Thymus (tissue), 11 donors: ENCODE measurements at regions not wholly inside any gene's neighbourhood (a gene's known extent, or its start where the extent isn't known, plus 50 kb on each side); places are given as distances from the start of the nearest gene placed in this dataset.

Experiments
- DNase-seq, 9 donors: peaks; one replicate each; pipeline ENCODE4 v3.0.0-alpha.2; 2013; ENCODE audit warnings: low spot score in 9 of 9, low read depth in 6 of 9, missing footprints in 1 of 9
- H3K27ac ChIP-seq, 2 donors: one replicate each; pipeline ENCODE4 v1.5.1; 2013; ENCODE audit warnings: control low read depth in 1 of 2, low read depth in 1 of 2, low read length in 1 of 2, mild to moderate bottlenecking in 1 of 2, moderate library complexity in 1 of 2
- H3K27me3 ChIP-seq, 2 donors: one replicate each; pipeline ENCODE4 v1.5.1; 2013; ENCODE audit warnings: low read length in 1 of 2; ENCODE audit not compliant: control insufficient read depth in 2 of 2, insufficient read depth in 1 of 2
- H3K36me3 ChIP-seq, 2 donors: one replicate each; pipeline ENCODE4 v1.5.1; 2013; ENCODE audit warnings: low read length in 1 of 2, mild to moderate bottlenecking in 1 of 2, moderate library complexity in 1 of 2; ENCODE audit not compliant: control insufficient read depth in 2 of 2, insufficient read depth in 2 of 2
- H3K4me1 ChIP-seq, 2 donors: one replicate each; pipeline ENCODE4 v1.5.1; 2013; ENCODE audit warnings: low read length in 2 of 2; ENCODE audit not compliant: control insufficient read depth in 2 of 2, insufficient read depth in 2 of 2
- H3K4me3 ChIP-seq, 2 donors: one replicate each; pipeline ENCODE4 v1.5.1; 2013; ENCODE audit warnings: low read length in 2 of 2, control low read depth in 1 of 2, mild to moderate bottlenecking in 1 of 2
- H3K9me3 ChIP-seq, 2 donors: one replicate each; pipeline ENCODE4 v1.5.1; 2013; ENCODE audit warnings: low read length in 1 of 2, mild to moderate bottlenecking in 1 of 2; ENCODE audit not compliant: control insufficient read depth in 2 of 2, insufficient read depth in 1 of 2
- WGBS: extraction: QIAGEN DNeasy Blood & Tissue Kit; methylation state at CpG from one replicate; pipeline ENCODE4 v1.1.7; 2013; 5-methylcytosine and 5-hydroxymethylcytosine counted together
- donor health status: healthy.

DNA sequence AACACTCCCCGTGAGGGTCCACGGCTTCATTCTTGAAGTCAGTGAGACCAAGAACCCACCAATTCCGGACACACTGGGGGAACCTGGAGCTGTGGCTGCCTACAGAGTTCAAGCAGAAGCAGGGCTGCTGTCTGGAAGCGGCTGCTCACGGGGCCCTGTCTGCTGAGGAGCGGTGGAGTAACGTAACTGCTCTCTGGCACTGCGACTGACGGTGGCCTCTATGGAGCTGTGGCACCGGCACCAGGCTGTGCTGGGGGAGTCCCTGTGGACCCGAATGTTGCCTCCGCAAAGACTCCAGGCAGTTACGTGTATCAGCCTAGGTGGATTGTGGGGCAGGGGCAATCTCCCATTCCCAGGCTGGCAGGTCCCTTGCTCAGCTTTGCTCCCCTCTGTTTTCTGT lies 703.3 kb upstream of the FRG1 start:
- Histone ChIP-seq H3K27ac (no peak overlapping the region), H3K9me3 (peaks cover 1 to 11% of the 10 kb centered on the region in 2 donors), H3K4me1 (no peaks in the 10 kb centered on the region), H3K36me3 (no peaks in the 10 kb centered on the region), H3K27me3 (no peaks in the 10 kb centered on the region), H3K4me3 (no peak overlapping the region)
- WGBS = 98% methylated on average over 13 of the region's 13 CpGs
- no peak for DNase-seq

DNA sequence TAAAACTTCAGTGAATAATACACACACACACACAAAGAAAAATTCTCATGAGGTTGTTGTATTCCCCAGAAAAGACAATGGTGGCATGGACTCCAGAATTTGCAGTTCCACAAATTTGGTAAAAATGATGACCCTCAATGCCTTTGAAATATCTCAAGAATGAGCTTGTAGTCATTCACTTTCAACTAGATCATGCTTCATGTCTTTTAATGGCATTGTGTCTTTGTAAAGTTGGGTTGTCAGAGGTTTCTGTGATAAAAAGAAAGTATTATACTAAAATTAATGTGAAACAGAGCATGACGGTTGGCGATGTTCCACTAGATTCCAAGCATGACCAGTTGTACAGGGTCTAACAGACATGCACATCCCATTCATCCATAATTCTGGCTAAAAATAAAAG lies 685.0 kb upstream of the FRG1 start:
- H3K4me3 ChIP-seq = no peak overlapping the region
- no peaks in the 10 kb centered on the region for H3K36me3 ChIP-seq
- no peaks in the 10 kb centered on the region for H3K27me3 ChIP-seq
- DNase-seq = no peak
- H3K9me3 ChIP-seq = no peaks in the 10 kb centered on the region
- no peak overlapping the region for H3K27ac ChIP-seq
- no peaks in the 10 kb centered on the region for H3K4me1 ChIP-seq
- WGBS = 91% methylated on average over 2 of the region's 2 CpGs

DNA sequence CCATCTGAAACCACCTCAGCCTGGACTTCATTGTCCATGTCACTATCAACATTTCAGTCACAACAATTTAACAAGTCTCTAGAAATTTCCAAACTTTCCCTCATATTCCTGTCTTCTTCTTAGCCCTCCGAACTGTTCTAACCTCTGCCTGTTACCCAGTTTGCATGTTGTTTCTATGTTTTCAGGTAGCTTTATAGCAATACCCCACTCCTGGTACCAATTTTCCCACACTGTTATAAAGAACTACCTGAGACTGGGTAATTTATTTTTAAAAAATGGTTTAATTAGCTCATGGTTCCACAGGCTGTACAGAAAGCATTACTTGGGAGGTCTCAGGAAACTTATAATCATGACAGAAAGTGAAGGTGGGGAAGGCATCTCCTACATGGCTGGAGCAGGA lies 679.2 kb upstream of the FRG1 start:
- Histone ChIP-seq H3K27ac (no peak overlapping the region), H3K36me3 (no peaks in the 10 kb centered on the region)
- whole genome bisulfite sequencing = 92% methylated on average over 1 of the region's 1 CpG

DNA sequence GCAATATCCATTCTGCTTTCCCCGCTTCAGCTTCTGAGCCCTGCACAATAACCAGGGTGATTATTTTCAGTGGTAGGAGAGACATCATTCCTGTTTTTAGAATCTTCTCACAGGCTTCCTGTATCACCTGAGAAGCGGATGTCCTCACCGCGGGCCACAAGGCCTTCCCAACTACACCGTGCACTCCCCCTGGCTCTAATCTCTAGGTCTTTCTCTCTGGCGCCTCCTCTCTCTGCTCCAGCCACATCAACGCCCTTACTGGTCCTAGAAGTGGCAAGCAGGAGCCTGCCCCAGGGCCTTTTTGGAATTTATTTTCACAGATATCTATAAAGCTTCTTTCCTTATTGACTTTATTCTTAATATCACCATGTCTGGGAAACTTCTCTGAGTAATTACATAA lies 675.2 kb upstream of the FRG1 start:
- peaks cover 0 to 3% of the 10 kb centered on the region in 2 donors for H3K9me3 ChIP-seq
- H3K4me1 ChIP-seq = no peaks in the 10 kb centered on the region
- H3K4me3 ChIP-seq = no peak overlapping the region
- no peak overlapping the region for H3K27ac ChIP-seq
- DNase-seq = no peak
- H3K36me3 ChIP-seq = no peaks in the 10 kb centered on the region
- 92% methylated on average over 7 of the region's 7 CpGs for WGBS
- no peaks in the 10 kb centered on the region for H3K27me3 ChIP-seq

More for the DNA sequence above, 679.2 kb upstream of the FRG1 start:
- no peaks in the 10 kb centered on the region for H3K4me1 ChIP-seq
- no peak overlapping the region for H3K4me3 ChIP-seq
- H3K9me3 ChIP-seq = peaks cover 0 to 3% of the 10 kb centered on the region in 2 donors
- no peak for DNase-seq
- no peaks in the 10 kb centered on the region for H3K27me3 ChIP-seq

DNA sequence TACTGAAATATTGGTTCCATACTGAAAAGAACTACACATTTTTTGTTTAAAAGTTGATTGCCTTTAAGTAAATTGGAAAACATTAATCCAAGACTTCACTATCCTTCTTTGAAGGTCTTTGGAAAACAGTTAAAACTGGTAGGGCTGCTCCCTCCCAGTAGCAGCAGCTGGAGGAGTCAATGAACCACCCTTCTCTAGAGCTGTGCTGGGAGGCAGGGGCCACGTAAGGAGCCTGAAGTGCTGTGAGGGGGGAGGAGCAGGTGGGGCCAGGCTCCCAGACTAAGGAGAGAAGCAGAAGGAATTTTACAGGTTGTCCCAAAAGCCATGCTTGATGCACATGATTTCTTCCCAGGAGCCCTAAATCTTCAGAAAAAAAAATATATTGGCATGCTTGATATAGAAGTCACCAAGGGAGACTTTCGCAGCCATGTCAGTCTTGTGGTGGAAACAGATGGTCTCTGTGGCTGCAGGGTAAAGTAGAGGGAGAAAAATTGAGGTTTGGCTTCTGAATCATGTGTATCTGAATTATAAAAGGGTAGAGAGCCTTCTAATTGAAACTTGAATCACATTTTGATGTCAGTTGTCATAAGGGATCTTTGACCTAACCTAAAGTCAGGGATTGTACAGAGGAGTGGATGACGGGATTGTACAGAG lies 673.2 kb upstream of the FRG1 start:
- H3K27me3 ChIP-seq = no peaks in the 10 kb centered on the region
- 88% methylated on average over 3 of the region's 3 CpGs for WGBS
- no peaks in the 10 kb centered on the region for H3K36me3 ChIP-seq
- no peak for DNase-seq
- H3K4me1 ChIP-seq = no peaks in the 10 kb centered on the region
- H3K27ac ChIP-seq = no peak overlapping the region
- H3K4me3 ChIP-seq = no peak overlapping the region
- H3K9me3 ChIP-seq = no peaks in the 10 kb centered on the region

DNA sequence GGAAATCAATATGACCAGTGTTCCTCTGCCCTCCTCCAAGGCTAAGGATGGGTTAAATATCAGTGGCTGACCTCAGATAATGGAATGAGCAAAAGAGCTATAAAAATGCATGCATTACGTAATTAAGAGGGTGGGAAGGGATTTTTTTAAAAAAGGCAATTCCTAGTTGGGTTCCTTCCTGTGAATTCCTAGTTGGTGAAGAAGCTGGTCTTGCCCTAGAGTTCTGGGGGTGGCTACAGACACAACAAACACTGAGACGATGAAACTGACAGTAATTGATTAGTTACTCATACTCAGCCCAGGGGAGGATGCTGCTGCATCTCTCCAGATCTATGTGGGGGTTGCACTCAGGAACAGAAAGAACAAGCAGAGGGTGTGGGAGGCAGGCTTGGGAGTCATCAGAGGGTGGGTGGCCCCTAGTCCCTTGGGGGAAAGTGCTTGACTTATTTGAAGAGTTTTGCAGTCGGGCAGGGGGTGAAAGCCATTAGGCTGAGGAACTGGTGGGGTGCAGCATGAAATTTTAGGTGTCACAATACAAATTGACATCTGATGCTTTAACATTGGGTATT lies 662.0 kb upstream of the FRG1 start:
- H3K27me3 ChIP-seq = no peaks in the 10 kb centered on the region
- no peak overlapping the region for H3K27ac ChIP-seq
- H3K9me3 ChIP-seq = no peaks in the 10 kb centered on the region
- no peaks in the 10 kb centered on the region for H3K4me1 ChIP-seq
- H3K36me3 ChIP-seq = no peaks in the 10 kb centered on the region
- WGBS = 71% methylated on average over 3 of the region's 3 CpGs
- H3K4me3 ChIP-seq = no peak overlapping the region
- no peak for DNase-seq

DNA sequence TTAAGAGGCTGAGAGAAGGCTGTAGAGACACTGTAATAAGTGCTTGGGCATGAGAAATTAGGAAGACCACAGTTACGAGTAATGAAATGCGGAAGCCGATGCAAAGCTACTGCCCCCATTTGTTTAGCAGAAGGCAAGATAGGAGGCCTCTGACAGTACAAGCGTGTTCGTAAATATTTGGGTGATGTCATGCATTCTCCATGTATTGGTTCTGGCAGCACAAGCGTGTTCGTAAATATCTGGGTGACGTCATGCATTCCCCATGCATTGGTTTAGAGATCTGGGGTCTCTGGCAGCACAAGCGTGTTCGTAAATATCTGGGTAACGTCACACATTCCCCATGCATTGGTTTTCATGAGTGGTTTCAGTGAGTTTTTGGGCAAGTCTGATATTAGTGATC lies 661.5 kb upstream of the FRG1 start:
- Histone ChIP-seq H3K9me3 (no peaks in the 10 kb centered on the region), H3K4me1 (no peaks in the 10 kb centered on the region), H3K36me3 (no peaks in the 10 kb centered on the region), H3K4me3 (no peak overlapping the region), H3K27me3 (no peaks in the 10 kb centered on the region), H3K27ac (no peak overlapping the region)
- DNase-seq = no peak
- 96% methylated on average over 11 of the region's 11 CpGs for WGBS

DNA sequence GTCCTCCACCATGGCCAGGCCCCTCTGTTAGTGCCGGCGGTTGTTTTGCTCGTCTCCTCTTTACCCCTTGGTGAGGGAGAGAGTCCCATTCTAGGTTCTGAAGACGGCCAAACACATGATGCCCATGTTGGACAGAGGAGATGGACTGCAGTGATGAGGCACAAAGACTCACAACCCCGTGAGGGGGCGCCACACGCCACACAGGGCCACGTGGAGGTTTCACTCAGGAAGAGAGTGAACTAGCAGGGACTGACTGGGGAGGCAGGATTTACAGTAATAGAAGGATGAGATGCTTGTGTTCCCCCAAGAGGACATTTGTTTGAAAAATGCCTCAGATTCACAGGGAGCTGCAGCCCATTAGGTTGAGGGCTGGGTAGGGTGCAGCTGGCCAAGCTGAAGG lies 655.3 kb upstream of the FRG1 start:
- H3K27me3 ChIP-seq = no peaks in the 10 kb centered on the region
- no peak overlapping the region for H3K27ac ChIP-seq
- no peaks in the 10 kb centered on the region for H3K36me3 ChIP-seq
- WGBS = 82% methylated on average over 8 of the region's 8 CpGs
- no peaks in the 10 kb centered on the region for H3K4me1 ChIP-seq
- peaks cover 3% of the 10 kb centered on the region in 2 donors for H3K9me3 ChIP-seq
- H3K4me3 ChIP-seq = no peak overlapping the region
- DNase-seq = no peak

DNA sequence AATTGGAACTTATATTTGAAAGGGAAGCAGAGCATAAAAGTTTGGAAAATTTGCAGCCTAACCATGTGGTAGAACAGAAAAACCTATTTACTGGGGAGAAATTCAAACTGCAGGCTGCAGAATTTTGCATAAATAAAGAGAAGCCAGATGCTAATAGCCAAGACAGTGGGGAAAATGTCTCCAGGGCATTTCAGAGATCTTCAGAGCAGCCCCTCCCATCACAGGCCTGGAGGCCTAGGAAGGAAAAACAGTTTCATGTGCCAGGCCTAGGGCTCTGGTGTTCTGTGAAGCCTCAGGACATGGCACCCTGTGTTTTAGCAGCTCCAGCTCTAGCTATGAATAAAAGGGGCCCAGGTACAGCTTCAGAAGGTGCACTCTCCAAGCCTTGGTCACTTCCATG lies 648.7 kb upstream of the FRG1 start:
- H3K27me3 ChIP-seq = no peaks in the 10 kb centered on the region
- H3K4me1 ChIP-seq = no peaks in the 10 kb centered on the region
- H3K4me3 ChIP-seq = no peak overlapping the region
- no peaks in the 10 kb centered on the region for H3K36me3 ChIP-seq
- H3K9me3 ChIP-seq = no peaks in the 10 kb centered on the region
- H3K27ac ChIP-seq = no peak overlapping the region
- no peak for DNase-seq
